RPMI8226 (cell line): ENCODE measurements at regions not wholly inside any gene's neighbourhood (a gene's known extent, or its start where the extent isn't known, plus 50 kb on each side); places are given as distances from the start of the nearest gene placed in this dataset.

Experiments
- DNase-seq: peaks from one replicate; pipeline ENCODE4 v3.0.0-alpha.2; 2015

DNA sequence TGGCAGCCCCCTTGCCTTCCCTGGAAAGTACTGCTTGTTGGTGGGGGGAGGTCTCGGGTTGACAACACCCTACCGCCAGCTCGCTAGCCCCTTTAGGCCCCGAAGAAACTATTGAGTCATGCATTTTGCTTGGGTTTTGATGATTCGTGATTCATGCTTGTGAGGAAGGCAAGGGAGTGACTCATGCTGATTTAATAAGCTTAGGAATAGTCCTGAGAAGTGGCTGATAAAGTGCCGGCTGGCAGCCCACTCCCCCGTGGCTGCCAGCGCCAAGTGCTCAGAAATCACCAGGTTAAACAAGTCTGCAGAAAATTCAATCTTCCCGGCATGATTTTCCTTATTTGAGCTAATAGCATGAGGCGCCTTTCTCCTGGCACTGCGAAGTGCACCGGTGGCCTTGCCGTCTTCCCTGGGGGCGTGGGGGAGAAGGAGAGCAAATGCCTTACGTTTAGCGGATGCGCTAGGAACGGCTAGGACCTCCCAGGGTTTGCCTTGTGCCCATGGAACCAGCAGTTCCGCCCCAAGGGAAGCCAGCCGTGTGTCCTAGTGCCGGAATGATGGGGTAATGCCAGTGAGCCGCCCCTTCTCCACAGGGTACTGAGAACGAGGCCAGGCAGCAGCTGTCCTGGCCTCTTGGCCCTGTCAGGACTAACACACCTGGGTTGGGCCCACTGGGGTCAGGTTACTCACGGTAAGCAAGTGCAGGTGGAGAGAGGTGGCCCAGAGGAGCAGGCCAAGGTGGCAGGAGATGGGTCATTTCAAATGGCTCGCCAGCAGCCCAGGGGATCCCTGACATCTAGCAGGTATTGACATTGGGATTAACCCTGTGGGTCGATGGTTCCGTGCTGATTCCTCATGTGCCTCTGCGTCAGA is 151.9 kb downstream of the MACROH2A1 start:
- no peak for DNase-seq

DNA sequence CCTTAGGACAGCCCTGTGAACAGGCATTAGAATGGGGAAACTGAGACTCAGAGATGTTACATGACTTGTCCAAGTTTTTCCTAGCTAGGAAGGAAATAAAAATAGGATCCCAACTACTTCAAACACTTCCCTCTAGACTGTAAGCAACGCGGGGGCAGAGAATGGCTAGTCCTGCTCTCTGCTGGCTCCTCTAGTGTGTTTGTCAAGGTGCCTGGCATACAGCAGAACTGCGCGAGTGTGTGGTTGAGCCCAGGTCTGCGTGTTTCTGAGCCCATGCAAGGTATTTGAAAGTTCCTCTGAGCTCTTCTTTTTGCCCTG is 152.5 kb downstream of the MACROH2A1 start:
- no peak for DNase-seq

DNA sequence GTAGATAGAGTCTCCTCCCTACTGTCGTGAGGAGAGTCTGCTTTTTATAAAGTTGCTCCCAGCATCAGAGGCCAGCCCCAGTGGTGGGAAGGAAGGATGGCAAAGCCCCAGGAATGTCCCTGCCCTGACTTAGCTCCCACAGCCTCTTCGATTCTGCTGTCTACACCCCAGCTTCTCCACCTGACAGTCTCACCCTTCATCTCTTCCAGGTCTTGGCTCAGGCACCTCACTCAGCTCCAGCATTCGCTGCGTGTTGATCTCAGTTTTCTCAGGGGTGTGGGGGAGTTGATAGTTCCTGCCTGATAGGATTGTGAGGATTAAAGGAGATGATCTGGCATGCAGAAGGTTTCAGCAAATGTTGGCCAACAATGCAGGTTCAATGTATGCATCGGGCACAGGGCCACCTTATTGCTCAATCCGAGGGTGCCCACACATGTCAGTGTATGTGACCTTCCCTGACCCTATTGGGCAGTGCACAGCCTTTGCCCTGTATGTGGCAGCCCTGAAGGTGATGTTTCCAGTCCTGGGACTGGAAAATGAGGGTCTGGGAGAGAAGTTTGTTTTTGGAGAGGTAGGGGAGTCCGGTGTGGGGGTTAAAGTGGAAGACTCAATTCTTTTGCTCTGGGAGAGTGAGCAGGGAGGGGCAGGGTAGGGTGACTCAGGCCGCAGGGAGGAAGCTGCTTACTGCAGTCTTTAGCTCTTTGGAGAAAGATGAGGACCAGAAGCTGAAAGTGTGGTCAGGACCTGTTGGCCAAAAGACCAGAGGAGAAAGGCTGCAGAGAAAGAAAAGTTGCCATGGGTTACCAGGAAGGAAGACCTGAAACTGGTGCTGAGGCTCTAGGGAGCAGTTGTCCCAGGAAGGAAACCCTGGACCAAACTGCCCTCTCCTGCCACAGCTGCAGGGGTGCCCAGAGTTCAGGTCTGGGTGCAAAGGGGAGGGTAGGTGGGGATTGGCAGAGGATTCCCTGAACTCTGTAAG is 153.2 kb downstream of the MACROH2A1 start:
- no peak for DNase-seq

DNA sequence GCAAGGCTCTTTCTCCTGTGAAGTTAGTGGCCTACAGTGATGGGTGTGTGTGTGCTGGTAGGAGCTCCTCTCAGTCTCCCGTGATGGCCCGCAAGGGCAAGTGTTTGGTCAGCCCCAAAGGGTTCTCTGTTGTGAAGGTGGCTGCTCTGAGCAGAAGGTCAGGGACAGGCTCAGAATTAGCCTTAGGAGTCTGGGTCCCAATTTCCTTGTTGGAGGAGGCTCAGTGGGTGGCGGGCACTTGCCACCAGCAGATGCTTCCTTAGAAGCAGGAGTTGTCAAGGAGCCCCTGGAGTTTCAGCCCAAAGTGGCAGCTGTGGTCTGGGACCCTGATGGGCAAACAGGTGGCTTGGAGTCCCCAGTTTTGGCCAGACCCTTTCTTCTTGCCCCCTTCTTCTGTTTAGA is 154.4 kb downstream of the MACROH2A1 start:
- no peak for DNase-seq

DNA sequence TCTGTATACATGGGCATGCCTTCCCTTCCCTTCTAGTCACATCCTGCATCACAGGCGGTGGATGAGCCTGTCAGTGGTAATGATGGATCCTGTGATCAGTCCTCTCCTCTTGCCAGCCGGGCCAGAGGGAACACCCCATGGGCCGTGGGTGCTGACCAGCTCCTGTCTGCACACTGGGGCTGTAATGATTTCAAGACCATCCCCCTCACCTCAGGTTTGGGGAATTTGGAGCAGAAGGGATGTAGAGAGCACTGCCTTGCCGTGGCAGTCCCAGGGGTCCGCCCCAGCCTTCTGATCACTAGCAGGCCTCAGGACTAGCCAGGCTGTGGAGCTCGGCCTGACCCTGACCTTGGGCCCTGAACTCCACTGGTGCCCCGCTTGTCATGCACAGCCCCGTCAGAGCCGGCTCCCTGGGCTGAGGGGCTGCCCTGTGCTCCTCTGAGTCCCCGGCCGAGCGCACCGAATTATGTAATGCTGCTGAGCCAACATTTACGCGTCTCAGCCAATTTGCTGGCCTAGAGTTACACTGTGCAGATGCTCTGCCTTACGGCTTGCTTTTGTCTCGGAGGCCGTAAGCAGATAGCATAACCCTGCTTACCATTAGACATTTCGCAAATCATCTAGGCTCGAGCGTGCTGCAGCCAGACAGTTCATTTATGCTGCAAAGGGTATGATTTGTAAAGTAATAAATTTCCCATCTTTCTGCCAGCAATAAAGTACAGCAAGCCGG is 155.3 kb downstream of the MACROH2A1 start:
- no peak for DNase-seq

DNA sequence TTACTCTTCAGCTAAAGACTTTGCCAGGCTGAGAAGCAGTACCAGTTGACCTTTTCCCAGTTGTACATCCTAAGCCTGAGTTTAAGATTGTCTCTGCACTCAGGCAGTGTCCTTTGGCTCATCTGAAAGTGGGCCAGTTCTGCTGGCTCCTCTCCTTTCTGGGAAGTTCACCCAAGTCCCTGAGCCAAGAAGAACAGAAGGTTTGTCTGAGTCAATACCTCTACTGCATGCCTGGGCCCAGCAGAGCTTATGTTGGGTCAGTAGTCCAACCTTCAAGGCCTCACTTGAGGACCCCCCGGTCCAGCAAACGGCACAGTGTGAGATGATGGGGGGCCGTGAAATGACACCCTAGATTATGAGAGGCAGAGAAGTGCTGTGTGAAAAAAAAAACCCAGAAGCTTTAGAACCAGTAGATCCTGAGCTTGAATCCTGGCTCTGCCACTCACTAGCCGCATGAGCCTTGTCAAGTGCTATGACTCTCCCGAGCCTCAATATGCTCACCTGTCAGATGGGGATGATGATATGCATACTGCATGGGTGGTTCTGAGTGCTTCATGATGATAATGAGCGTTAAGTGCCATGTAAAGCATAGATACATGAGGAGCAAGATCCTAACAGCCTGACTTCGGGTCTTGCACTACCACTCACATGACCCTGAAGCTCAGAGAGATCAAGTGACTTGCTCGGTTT is 156.0 kb downstream of the MACROH2A1 start:
- no peak for DNase-seq

DNA sequence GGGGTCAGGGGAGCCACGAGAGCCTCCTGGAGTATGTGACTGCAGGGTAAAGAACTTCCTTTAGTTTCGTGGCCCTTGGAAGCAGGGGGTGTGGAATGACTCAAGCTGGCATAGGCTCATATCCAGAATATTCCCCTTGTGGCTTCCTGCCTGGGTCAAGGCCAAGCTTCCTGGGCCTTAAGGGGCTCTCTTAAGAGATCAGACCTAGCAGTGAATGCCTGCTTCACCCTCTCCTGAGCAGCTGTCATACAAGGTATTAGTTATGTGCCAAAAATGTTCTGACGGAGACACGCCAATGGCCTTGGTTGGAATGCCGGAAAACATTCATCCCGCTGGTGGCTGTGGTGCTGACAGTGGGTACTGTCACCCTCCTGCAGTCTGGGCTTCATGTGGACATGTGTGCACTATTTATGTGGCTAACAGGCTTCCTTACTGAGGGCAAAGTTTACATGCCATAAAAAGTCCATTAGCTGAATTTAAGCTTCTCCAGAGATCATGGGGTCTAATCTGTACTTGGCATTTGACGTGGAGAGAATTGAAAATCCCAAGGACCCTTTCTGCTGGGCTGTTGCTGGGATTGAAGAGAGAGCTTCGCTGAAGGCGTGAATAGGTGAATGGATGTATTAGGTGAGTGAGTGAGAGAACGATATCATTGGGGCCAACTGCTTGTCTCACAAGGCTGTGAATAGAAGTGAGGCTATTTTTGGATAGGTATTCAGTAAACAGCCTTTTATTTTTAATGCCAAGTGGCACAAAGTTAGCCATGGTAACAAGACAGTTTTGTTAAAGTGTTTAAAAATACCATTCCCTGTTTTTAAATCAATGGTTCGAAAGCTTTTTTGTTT is 156.8 kb downstream of the MACROH2A1 start:
- DNase-seq, result no peak

DNA sequence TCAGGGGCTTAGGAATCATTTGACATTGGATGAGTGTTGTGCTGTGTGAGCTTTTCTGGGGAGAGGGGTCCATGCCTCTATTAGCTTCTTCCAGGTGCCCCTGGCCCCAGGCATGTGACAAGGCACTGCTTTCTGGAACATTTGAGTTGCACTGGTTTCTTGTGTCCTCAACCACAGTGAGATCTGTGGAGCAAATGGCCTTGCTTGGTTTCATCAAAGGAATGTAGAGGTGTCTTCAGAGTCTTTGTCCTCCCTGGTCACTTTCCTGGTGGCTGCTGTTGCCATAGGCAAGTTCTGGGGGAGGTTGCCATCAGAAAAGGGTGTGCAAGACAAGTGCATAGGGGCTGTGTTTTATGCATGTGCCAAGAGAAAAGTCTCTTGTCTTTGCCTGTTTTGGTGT is 157.5 kb downstream of the MACROH2A1 start:
- no peak for DNase-seq

DNA sequence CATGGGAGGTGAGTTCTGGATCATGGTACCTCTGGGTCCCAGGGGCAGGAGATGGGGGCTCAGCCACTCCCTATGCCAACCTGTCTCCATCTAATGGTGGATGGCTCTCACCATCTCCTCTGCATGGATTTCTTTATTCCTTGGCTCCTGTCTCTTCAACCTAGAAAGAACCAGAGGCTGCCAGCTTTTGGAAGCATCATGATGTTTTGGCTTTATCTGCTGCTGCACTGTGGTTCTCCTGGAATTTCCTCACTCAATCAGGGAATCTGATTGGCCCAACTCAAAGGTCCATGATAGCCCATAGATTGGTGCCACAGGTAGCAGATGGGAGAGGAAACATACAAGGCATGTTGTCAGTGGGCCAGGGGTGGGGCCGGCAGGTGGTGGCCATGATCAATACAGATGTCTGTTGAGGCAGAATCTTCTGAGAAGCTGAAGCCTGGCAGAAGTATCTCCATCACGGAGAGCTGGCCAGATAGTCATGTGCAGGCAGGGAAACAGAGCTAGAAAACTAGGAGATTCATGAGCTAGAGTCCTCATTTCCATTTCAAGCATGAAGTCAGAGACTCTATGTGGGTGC is 158.2 kb downstream of the MACROH2A1 start:
- no peak for DNase-seq

DNA sequence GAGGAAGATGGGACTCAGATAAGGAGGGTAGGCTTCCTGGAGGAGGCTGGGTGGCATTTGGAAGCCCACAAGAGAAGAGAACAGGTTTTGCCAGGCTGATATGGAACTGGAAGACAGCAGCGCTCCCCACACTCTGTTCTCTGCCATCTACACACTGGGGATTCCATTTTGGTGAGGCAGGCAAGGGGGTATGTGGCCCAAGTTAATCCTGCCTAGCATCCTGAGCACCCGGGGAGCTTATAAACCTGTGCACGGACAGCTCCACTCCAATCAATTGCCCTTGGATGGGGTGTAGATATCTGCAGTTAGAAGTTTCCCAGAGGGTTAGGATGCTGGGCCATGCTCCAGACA is 158.8 kb downstream of the MACROH2A1 start:
- DNase-seq, result no peak

DNA sequence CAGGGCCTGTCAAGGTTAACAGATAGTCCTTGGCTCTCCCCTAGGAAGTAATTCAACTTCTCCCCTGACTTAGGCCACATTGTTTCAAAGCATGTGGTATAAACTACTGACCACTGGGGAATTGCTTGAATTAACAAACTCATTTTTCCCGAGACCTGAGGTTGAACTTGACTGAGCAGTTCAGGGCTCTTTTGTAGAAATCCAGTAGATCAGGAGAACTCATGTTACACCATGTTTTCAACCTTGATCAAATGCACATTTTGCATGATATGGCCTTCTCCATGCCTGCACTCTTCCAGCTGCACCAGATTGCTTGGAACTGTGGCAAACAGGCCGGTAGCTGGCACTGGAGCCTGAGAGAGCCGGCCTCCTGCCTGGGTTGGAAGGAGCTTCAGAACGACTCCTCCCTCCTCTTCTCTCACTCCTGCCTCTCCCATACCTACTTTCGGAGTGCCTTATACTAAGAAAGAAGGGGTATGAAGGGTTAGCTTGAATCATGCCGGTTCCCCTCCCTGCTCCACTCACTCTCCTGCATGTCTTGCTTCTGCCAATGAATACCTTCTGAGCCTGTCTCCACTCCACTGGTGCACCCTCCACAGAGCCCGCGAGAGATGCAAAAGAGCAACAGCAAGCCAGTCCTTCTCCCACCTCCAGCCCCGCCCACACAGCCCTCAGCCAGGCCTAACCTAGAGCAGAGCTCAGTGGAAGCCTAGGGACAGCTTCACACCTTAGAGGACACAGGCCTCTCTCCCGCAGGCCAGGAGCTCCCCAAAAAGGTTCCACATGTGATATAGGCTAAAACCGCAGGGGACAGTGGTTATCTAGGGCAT is 159.4 kb downstream of the MACROH2A1 start:
- DNase-seq, result no peak

DNA sequence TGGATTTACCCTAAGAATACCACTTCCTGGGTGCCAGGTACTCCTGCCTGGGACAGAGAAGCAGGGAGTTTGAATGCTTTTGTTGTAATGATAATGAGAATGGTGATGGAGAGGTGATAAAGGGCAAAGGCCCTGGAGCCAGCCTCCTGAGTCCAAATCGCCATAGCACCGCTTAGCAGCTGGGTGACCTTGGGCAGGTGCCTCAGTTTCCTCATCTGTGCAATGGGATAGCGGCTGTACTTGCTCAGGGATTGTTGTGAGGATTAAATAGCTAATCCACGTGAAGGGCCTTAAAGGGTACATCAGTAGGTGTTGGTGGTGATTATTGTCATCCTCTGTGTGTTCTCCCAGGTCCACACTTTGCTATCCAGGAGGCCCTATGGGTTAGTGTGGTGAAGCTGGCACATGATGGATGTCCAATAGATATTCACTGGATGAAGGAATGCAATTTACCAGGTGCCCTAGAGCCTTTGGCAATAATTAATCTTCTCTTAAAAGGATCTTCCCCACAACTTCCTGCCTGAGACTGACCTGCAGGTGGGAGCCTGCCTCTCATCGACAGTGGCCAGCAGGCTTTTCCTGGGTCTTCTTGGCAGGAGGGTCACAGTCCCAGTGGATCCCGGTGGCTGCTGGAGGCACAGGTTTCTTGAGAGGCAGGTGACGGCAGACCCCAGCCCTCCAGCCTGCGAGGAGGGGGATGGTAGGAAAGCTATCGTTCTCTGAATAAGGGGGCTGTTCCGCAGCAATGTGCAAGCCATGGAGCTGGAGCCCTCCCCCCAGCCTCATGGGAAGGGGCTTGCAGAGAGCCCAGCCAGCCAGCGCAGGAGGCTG is 160.2 kb downstream of the MACROH2A1 start:
- DNase-seq, result no peak

DNA sequence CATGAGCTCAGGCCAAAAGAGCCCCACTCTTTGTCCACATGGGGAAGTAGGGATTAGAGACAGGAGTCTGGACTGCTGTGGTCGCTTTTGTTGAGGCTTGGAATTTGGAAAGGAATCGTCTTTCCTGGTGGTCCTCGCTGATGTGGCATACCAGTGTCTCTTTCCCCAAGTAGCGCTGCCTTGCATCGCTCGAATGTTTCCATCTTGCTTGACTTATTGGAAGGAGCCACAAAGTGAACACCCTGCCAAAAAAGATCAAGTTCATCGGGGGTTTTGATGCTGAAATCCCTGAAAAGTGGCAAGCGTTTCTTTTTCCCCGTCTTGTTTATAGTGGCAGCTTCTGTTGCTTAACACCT is 161.3 kb downstream of the MACROH2A1 start:
- no peak for DNase-seq

DNA sequence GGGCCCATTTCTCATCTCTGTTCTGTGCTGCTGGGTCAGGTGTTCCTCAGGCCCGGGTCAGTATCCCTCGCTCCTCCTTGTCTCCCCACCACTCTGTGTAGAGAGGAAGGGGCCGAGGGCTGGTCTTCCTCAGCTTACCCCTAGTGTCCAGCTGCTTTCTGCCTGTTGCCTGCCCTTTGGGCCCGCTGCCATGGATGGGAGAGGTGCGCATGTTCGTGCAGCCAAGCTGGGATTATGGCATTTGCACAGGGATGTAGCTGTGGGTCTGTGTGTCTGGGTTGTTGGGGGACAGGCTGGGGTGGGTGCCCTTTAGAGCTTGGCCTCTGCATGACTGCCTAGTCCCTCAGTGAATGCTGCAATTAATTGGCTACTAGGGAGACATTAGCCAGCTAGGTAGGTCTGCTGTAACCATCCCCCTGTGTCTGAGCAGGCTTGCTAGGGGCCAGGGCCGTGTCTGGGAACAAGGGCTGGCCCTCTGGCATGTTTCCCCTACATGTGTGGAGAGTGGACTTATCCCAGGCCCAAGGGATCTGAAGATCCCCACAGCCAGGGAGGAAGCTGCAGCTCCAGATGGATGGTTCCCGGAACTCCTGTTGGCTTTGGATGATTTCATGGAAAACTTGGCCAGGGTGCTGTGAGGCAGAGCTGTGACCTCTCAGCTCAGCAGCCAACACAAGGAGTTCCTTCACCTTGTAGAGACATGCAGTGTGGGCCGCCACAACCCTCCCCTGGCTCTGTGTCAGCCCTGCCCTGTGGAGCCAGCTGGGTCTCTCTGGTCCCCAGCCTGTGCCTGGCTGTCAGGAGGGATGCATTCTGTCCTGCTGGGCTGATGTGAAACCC is 161.9 kb downstream of the MACROH2A1 start:
- no peak for DNase-seq

DNA sequence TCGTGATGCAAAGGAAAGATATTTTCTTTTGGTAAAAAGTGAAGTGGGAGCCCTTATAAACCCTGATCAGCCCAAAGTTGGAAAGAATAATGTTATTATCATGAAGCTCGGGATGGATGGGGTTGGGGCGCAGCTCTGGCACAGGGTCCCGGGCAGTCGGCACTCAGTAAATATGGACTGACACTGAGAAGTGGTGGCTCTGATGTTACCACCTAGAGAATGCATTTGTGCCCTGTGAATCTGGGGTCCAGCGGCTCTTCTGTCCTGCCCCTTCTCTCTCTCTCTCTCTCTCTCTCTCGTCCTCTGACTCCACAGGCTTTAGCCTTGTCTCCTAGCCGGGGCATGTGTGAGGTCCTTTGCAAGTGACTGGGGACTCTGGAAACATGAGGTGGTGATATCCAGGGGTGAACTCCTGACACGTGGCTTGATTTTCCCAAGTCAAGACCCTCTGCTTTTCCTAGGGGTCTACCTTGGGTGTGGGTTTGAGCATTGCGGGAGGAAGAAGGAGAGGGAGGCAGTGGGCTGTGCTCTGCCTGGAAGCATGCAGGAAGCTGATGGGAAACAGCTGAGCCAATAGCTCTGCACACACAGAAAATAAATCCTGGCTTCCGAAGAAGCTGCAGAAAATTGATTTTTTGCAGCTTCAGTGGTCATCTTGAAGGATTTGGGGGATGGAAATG is 162.7 kb downstream of the MACROH2A1 start:
- DNase-seq, result no peak

DNA sequence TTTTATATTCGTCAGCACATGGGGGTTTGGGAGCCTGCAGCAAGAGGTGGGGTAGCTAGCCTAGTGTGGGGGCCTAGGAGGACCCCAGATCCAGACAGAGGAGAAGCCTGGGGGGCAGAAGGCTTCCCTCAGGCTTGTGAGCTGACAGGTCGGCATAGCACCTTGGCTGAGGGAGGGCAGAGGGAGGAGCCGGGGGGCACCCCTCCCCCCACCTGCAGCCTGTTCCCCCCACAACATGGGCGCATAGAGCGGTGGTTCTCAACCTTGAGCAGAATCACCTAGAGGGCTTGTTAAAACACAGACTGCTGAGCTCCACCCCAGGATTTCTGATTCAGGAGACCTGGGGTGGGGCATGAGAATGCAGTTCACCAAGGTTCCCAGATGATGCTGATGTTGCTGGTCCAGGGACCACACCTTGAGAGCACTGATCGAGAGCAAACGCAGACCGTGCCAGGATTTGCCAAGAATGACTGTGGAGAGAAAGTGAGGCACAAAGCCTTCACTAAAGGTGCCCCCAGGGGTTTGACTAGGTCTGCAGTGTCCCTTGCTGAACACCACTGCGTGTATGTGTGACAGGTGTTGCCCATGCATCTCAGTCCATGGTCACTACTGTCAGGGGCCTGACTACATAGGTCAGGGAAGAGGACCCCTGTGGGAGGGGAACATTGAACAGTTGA is 163.3 kb downstream of the MACROH2A1 start:
- no peak for DNase-seq

DNA sequence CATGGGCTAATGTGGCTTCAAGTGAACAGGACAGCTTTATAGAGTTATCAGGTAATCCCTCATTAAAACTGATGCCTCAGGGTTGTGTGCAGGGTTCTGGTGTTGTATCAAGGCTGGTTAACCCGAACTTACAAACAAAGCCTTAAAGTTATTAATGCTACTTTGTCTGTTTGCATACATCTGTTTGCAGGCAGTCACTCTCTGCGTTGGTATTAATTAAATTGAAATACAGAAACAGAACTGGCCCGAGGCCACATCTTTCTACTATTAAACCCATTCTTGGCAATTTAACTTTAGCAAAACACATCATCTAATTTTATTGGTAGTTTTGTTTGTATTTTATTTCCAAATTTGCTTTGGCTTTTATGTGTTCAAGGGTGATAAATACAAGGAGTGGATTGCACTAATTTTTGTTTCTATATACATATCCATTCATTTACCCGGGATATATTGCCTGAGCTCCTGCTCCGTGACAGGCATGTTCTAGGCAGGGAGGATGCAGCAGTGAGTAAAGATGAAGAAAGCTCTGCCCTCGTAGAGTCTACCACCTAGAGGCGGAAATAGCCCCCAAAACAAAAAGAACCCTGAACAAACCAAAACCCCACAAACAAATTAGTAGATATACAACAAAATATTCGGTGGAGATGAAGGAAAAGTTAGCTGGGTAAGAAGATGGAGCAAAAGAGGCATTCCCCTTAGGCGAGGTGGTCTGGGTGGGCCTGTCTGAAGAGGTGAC is 164.2 kb downstream of the MACROH2A1 start:
- DNase-seq, result no peak
